Lung (tissue), 11 donors: ENCODE measurements at regions not wholly inside any gene's neighbourhood (a gene's known extent, or its start where the extent isn't known, plus 50 kb on each side); places are given as distances from the start of the nearest gene placed in this dataset.

Experiments
- ATAC-seq: fragments of 200-7000 bp; cut with Tn5 transposase; one replicate; pipeline ENCODE4 v1.9.1; 2020; ENCODE audit warnings: moderate number of reproducible peaks; ENCODE audit not compliant: insufficient read depth, low FRiP score
- DNase-seq, 3 donors: peaks; one replicate each; pipeline ENCODE4 v3.0.0-alpha.2; 2013 to 2017
- H3K27ac ChIP-seq, 2 donors: one replicate each; pipeline ENCODE4 v1.5.1; 2013; ENCODE audit warnings: mild to moderate bottlenecking in 2 of 2, moderate library complexity in 2 of 2, control low read depth in 1 of 2, inconsistent platforms in 1 of 2, low read depth in 1 of 2, low read length in 1 of 2
- H3K27me3 ChIP-seq, 3 donors: one replicate each; pipeline ENCODE4 v1.5.1; 2013; ENCODE audit warnings: low read length in 2 of 3; ENCODE audit not compliant: control insufficient read depth in 3 of 3, insufficient read depth in 3 of 3
- H3K36me3 ChIP-seq, 4 donors: one replicate each; pipeline ENCODE4 v1.5.1; 2013; ENCODE audit warnings: low read length in 4 of 4, mild to moderate bottlenecking in 1 of 4, moderate library complexity in 1 of 4; ENCODE audit not compliant: control insufficient read depth in 4 of 4, insufficient read depth in 4 of 4
- H3K4me1 ChIP-seq, 5 donors: one replicate each; pipeline ENCODE4 v1.5.1; 2013; ENCODE audit warnings: low read length in 5 of 5, mild to moderate bottlenecking in 2 of 5, moderate library complexity in 1 of 5; ENCODE audit not compliant: control insufficient read depth in 5 of 5, insufficient read depth in 5 of 5
- H3K4me3 ChIP-seq: one replicate; pipeline ENCODE4 v1.5.1; 2013; ENCODE audit warnings: mild to moderate bottlenecking, control low read depth, moderate library complexity
- H3K9ac ChIP-seq, 2 donors: one replicate each; pipeline ENCODE4 v1.5.1; 2013; ENCODE audit warnings: low read length in 2 of 2, control low read depth in 1 of 2; ENCODE audit not compliant: insufficient read depth in 1 of 2
- H3K9me3 ChIP-seq, 4 donors: one replicate each; pipeline ENCODE4 v1.5.1; 2013; ENCODE audit warnings: low read length in 3 of 4, mild to moderate bottlenecking in 1 of 4, moderate library complexity in 1 of 4; ENCODE audit not compliant: control insufficient read depth in 4 of 4, insufficient read depth in 3 of 4
- CTCF ChIP-seq: IDR thresholded peaks from 2 replicates; pipeline ENCODE4 v1.5.1; 2012; ENCODE audit warnings: mild to moderate bottlenecking; ENCODE audit errors: control extremely low read depth, extremely low read depth
- WGBS, 2 donors: extraction: QIAGEN DNeasy Blood & Tissue Kit; methylation state at CpG; one replicate each; pipeline ENCODE4 v1.1.7; 2013; 5-methylcytosine and 5-hydroxymethylcytosine counted together
- donor health status: control.
- donor health status: control.
- donor health status: Bipolar disorder and iron deficiency.
- donor health status: healthy.
- donor health status: DM: yes; HTN: yes; CAD: no.

GRCh38 chr20:40186826-40187225 is 502.2 kb downstream of the MAFB start:
- Histone ChIP-seq H3K9me3 (no peaks in the 10 kb centered on the region), H3K36me3 (no peaks in the 10 kb centered on the region), H3K4me3 (no peak overlapping the region), H3K27me3 (no peaks in the 10 kb centered on the region), H3K4me1 (peaks cover 0 to 2% (median 0%) of the 10 kb centered on the region in 5 donors), H3K9ac (no peak overlapping the region), H3K27ac (no peak overlapping the region)
- TF ChIP-seq CTCF = no peak
- DNase-seq (no peak), ATAC-seq (no peak)
- WGBS, 2 donors = 82 to 84% methylated on average over 2 of the region's 2 CpGs

- Histone ChIP-seq H3K4me3 (no peak overlapping the region), H3K27ac (no peak overlapping the region), H3K9ac (no peak overlapping the region), H3K27me3 (peaks cover 0 to 3% (median 0%) of the 10 kb centered on the region in 3 donors), H3K36me3 (no peaks in the 10 kb centered on the region), H3K4me1 (peaks cover 0 to 5% (median 0%) of the 10 kb centered on the region in 5 donors), H3K9me3 (no peaks in the 10 kb centered on the region)
- ATAC-seq (no peak), DNase-seq (no peak)
- 76 to 85% methylated on average over 3 of the region's 3 CpGs for WGBS, 2 donors
- no peak for TF ChIP-seq CTCF
Measured at GRCh38 chr20:40181676-40182075, 507.4 kb downstream of the MAFB start.

GRCh38 chr20:40176098-40176841 is 512.8 kb downstream of the MAFB start:
- H3K27me3 ChIP-seq = peaks cover 0 to 3% (median 3%) of the 10 kb centered on the region in 3 donors
- no peak overlapping the region for H3K9ac ChIP-seq
- no peak overlapping the region for H3K27ac ChIP-seq
- H3K4me1 ChIP-seq = no peaks in the 10 kb centered on the region
- H3K36me3 ChIP-seq = no peaks in the 10 kb centered on the region
- no peak overlapping the region for H3K4me3 ChIP-seq
- TF ChIP-seq CTCF = no peak
- H3K9me3 ChIP-seq = peaks cover 0 to 2% (median 0%) of the 10 kb centered on the region in 4 donors
- ATAC-seq = no peak
- WGBS, 2 donors = 87 to 93% methylated on average over 4 of the region's 4 CpGs
- no peak for DNase-seq

GRCh38 chr20:40175296-40175695 is 513.7 kb downstream of the MAFB start:
- Histone ChIP-seq H3K9ac (no peak overlapping the region), H3K27ac (no peak overlapping the region), H3K9me3 (peaks cover 0 to 2% (median 0%) of the 10 kb centered on the region in 4 donors), H3K27me3 (peaks cover 0 to 3% (median 3%) of the 10 kb centered on the region in 3 donors), H3K4me1 (no peaks in the 10 kb centered on the region), H3K36me3 (no peaks in the 10 kb centered on the region), H3K4me3 (no peak overlapping the region)
- WGBS, 2 donors = 82 to 91% methylated on average over 1 of the region's 1 CpG
- TF ChIP-seq CTCF = no peak
- ATAC-seq = no peak
- DNase-seq = no peak
